Natural killer cell treated with Interleukin-12 subunit alpha and Interleukin-12 subunit beta and Interleukin-15 and Interleukin-18, amount 100 ng/mL, for 72 hours (primary cell): ENCODE measurements at regions not wholly inside any gene's neighbourhood (a gene's known extent, or its start where the extent isn't known, plus 50 kb on each side); places are given as distances from the start of the nearest gene placed in this dataset.
"Not testable (repeated sequence)": the region's sequence is repeated elsewhere in the genome, so short reads cannot be mapped to it uniquely, and the experiment has no call there.

Experiments used
- ATAC-seq, 2 donors: fragments of 150-1000 bp; cut with Tn5 transposase in 1 of 2; sonication (Bioruptor Pico), chemical (Tn5 transposase) in 1 of 2; 2 replicates each; pipeline ENCODE4 v1.10.0; 2021
- DNase-seq: peaks from one replicate; pipeline ENCODE4 v3.0.0; 2022; ENCODE audit warnings: low spot score
- H3K27ac Mint-ChIP-seq, 2 donors: 1 replicate in 1 of 2; 2 replicates in 1 of 2; pipeline ENCODE4 v1.8.0; 2022; ENCODE audit warnings: mixed read lengths in 2 of 2, mild to moderate bottlenecking in 1 of 2, moderate library complexity in 1 of 2
- H3K27me3 Mint-ChIP-seq, 2 donors: 1 replicate in 1 of 2; 2 replicates in 1 of 2; pipeline ENCODE4 v1.8.0; 2022; ENCODE audit warnings: mixed read lengths in 2 of 2
- H3K36me3 Mint-ChIP-seq: one replicate; pipeline ENCODE4 v1.8.0; 2022; ENCODE audit warnings: mixed read lengths
- H3K4me1 Mint-ChIP-seq, 2 donors: 1 replicate in 1 of 2; 2 replicates in 1 of 2; pipeline ENCODE4 v1.8.0; 2022; ENCODE audit warnings: low read depth in 2 of 2, mixed read lengths in 2 of 2, mild to moderate bottlenecking in 1 of 2
- H3K4me3 Mint-ChIP-seq: one replicate; pipeline ENCODE4 v1.8.0; 2022; ENCODE audit warnings: mixed read lengths
- H3K9me3 Mint-ChIP-seq: 2 replicates; pipeline ENCODE4 v1.8.0; 2022; ENCODE audit warnings: mixed read lengths

DNA sequence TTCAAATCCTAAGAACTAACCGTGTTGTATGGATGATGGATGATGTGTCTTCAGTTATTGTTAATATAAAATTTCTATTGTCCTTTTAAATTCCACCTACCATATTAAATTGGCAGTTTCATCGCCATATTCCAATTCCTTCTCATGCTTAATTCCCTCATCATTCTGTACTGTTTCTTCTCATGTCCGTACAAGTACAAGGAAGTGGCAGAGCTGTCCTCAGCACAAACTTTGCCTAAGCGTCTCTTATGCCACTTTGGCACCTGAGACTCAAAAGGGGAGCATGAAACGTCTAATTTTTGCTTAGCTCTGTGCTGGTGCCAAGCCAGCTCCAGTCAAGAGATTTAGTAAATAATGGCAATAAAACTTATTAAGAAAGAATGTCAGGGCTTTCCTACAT, 158.2 kb upstream of the LAMA2 start:
- ATAC-seq: no peak
- no peaks in the 10 kb centered on the region for H3K36me3 Mint-ChIP-seq
- no peak overlapping the region for H3K27ac Mint-ChIP-seq
- no peak for DNase-seq
- H3K4me3 Mint-ChIP-seq: no peak overlapping the region
- no peaks in the 10 kb centered on the region for H3K4me1 Mint-ChIP-seq
- H3K27me3 Mint-ChIP-seq: peaks cover 14 to 40% of the 10 kb centered on the region in 2 donors
- no peaks in the 10 kb centered on the region for H3K9me3 Mint-ChIP-seq

DNA sequence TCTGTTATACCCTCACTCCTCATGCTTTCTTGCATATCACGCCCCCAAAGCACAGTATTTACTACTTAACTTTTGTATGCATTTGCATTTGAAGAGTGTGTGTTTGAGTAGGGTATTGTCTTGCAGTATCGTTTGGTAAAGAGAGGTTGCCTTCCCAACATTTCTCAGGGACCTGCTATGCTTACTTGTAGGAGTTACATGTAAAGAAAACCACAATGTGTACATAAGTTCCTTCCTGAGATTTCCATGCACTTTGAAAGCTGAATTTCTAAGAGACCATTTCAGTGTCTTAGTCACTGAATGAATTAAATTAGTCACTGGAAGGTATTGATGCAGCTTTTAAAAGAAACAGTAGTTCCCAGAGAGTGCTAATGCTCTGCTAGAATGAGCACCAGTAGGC, 159.3 kb upstream of the LAMA2 start:
- DNase-seq (no peak), ATAC-seq (no peak)
- peaks cover 14 to 33% of the 10 kb centered on the region in 2 donors for H3K27me3 Mint-ChIP-seq
- H3K4me3 Mint-ChIP-seq: no peak overlapping the region
- H3K27ac Mint-ChIP-seq: no peak overlapping the region
- no peaks in the 10 kb centered on the region for H3K4me1 Mint-ChIP-seq
- no peaks in the 10 kb centered on the region for H3K9me3 Mint-ChIP-seq
- H3K36me3 Mint-ChIP-seq: no peaks in the 10 kb centered on the region

DNA sequence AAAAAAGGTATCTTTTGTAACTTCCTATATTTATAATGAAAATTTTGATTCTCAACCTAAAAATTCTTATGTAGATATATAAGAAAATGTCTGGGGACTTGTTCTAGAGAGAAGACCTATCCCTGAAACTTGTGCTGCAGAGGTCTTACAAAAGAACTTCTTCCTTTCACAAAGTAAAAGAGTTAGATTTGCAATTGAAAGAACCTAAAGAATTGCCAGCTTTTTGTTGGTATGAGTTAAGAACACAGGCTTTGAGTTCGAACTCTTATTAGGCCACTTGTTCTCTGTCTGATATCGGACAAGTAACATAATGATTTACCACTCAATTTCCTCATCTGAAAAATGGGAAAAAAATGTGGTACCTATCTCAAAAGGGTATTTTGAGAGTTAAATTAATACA, 162.0 kb upstream of the LAMA2 start:
- DNase-seq (no peak), ATAC-seq (no peak)
- H3K4me3 Mint-ChIP-seq: no peak overlapping the region
- H3K36me3 Mint-ChIP-seq: no peaks in the 10 kb centered on the region
- peaks cover 11 to 33% of the 10 kb centered on the region in 2 donors for H3K27me3 Mint-ChIP-seq
- no peaks in the 10 kb centered on the region for H3K9me3 Mint-ChIP-seq
- H3K4me1 Mint-ChIP-seq: no peaks in the 10 kb centered on the region
- no peak overlapping the region for H3K27ac Mint-ChIP-seq

DNA sequence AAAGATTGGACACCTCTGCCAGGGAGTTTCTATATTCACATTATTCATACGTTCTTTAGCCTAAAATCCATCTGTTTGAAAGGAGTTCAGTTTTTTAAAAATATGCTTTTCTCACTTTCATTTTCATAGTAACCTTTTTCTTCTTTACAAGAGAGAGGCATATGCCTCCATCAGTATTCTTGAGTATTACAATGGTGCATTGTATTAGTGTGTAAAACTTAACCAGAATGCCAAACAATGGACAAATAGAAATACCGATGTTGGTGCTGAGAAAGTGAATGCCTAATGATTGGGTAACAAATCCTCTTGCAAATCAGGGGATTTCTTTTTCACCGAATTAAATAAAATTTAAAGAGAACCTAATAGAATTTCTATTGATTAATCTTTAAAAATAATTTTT, 163.2 kb upstream of the LAMA2 start:
- Mint-ChIP-seq H3K4me3 (no peak overlapping the region), H3K4me1 (no peaks in the 10 kb centered on the region), H3K27ac (no peak overlapping the region), H3K9me3 (no peaks in the 10 kb centered on the region), H3K36me3 (no peaks in the 10 kb centered on the region), H3K27me3 (peaks cover 17 to 41% of the 10 kb centered on the region in 2 donors)
- ATAC-seq (no peak), DNase-seq (no peak)

DNA sequence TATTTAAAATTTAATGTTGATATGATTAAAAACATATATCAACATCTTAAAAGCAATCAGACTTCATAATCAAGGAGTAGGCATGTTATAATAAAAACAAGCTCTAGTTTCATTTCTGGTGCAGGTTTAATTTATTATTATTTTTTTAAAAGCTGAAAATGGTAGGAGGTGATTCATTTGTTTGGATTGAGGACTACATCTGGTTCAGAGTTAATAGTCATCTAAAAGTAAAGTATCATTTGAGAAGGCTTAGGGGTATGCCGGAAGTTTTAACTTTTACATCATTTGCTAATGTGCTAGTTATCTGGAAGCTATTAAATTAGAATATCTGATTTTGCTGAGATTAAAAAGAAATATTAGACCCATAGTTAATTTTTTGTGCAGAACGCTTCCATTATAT, 169.5 kb upstream of the LAMA2 start:
- DNase-seq (no peak), ATAC-seq (no peak)
- H3K9me3 Mint-ChIP-seq: no peaks in the 10 kb centered on the region
- no peak overlapping the region for H3K27ac Mint-ChIP-seq
- no peak overlapping the region for H3K4me3 Mint-ChIP-seq
- no peaks in the 10 kb centered on the region for H3K4me1 Mint-ChIP-seq
- H3K27me3 Mint-ChIP-seq: peaks cover 13 to 28% of the 10 kb centered on the region in 2 donors
- H3K36me3 Mint-ChIP-seq: no peaks in the 10 kb centered on the region

DNA sequence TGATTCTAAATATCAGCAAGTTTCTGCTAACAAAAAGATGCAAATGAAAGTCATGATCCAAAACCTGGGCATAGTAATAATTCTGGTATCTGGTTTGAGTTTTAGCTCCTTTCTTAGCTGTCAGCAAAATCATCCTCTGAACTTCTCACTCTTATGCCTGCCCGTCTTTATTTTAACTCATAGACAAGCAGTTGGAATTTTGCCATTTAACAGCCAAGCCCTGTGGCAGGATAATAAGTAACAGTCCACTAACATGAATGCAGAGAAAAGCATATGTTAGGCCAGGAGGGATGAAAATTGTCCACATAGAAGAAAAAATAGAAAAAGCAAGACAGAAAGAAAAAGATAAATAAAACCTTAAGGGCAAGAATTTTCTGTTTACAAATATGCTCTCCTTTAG, 170.0 kb upstream of the LAMA2 start:
- Mint-ChIP-seq H3K27ac (no peak overlapping the region), H3K9me3 (no peaks in the 10 kb centered on the region), H3K4me1 (no peaks in the 10 kb centered on the region), H3K4me3 (no peak overlapping the region), H3K36me3 (no peaks in the 10 kb centered on the region), H3K27me3 (peaks cover 13 to 23% of the 10 kb centered on the region in 2 donors)
- DNase-seq (no peak), ATAC-seq (no peak)

DNA sequence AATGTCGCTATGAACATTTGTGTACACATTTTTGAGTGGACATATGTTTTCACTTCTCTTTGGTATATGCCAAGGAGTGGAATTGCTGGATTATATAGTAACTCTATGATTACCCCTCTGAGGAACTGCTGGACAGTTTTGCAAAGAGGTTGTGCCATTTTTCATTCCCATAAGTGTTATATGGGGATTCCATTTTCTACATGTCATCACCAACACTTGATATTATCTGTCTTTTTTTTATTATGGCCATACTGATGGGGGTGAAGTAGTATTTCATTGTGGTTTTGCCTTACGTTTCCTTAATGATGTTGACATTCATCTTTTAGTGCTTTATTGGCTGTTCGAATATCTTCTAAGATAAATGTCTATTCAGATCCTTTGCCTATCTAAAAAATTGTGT, 171.8 kb upstream of the LAMA2 start:
- no peaks in the 10 kb centered on the region for H3K9me3 Mint-ChIP-seq
- ATAC-seq (no peak), DNase-seq (no peak)
- H3K4me1 Mint-ChIP-seq: no peaks in the 10 kb centered on the region
- no peaks in the 10 kb centered on the region for H3K36me3 Mint-ChIP-seq
- H3K27me3 Mint-ChIP-seq: peaks cover 10% of the 10 kb centered on the region in 2 donors
- H3K4me3 Mint-ChIP-seq: no peak overlapping the region
- H3K27ac Mint-ChIP-seq: no peak overlapping the region

DNA sequence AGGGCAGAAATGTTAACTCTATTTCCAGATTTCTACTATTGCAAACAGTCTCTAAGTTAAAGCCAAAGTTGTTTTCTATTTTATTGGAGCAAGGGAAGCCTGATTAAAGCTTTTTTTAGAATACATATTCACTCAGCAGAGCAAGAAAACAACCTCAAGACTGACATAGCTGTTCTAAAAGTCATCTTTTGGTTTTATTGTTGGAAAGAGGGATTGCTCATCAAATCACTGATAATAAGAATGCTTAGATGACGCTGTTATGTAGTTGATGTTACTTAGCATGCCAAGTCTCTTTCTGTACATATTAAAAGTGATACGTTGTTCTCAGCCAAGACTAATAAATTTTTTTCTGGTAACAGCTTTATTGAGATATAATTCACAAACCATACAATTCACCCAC, 172.6 kb upstream of the LAMA2 start:
- no peak overlapping the region for H3K4me3 Mint-ChIP-seq
- no peak overlapping the region for H3K27ac Mint-ChIP-seq
- no peak for ATAC-seq
- H3K27me3 Mint-ChIP-seq: peaks cover 2 to 4% of the 10 kb centered on the region in 2 donors
- DNase-seq: no peak
- H3K9me3 Mint-ChIP-seq: no peaks in the 10 kb centered on the region
- no peaks in the 10 kb centered on the region for H3K4me1 Mint-ChIP-seq
- H3K36me3 Mint-ChIP-seq: no peaks in the 10 kb centered on the region

DNA sequence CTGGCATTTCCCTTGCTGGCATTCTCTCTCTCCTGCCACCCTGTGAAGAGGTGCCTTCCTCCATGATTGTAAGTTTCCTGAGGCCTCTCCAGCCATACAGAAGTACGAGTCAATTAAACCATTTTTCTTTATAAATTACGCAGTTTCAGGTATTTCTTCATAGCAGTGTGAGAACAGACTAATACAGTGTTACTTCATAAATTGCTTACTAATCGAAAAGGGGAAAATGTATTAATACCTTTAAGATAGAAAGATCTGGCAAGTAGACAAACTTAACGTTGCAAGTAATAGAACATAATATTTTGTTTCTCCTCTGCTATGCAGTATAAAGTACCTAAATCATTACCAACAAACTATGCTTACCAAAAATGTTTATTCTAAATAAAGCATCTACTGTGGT, 178.3 kb upstream of the LAMA2 start:
- Mint-ChIP-seq H3K4me1 (no peaks in the 10 kb centered on the region), H3K27ac (no peak overlapping the region), H3K4me3 (no peak overlapping the region), H3K9me3 (no peaks in the 10 kb centered on the region), H3K27me3 (peaks cover 0 to 7% of the 10 kb centered on the region in 2 donors), H3K36me3 (no peaks in the 10 kb centered on the region)
- ATAC-seq (no peak), DNase-seq (no peak)

DNA sequence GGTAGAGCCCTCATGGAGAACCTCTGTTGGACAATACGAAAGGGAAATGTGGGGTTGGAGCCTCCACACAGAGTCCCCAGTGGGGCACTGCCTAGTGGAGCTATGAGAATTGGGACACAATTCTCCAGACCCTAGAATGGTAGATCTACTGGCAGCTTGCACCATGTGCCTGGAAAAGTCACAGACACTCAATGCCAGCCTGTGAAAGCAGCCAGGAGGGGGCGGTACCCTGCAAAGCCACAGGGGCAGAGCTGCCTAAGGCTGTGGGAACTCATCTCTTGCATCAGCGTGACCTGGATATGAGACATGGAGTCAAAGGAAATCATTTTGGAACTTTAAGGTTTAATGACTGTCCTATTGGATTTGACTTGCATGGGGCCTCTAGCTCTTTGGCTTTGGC, 179.1 kb upstream of the LAMA2 start:
- DNase-seq, H3K36me3 Mint-ChIP-seq, H3K9me3 Mint-ChIP-seq, ATAC-seq, H3K27ac Mint-ChIP-seq, H3K4me3 Mint-ChIP-seq, H3K4me1 Mint-ChIP-seq, H3K27me3 Mint-ChIP-seq: not testable (repeated sequence)

DNA sequence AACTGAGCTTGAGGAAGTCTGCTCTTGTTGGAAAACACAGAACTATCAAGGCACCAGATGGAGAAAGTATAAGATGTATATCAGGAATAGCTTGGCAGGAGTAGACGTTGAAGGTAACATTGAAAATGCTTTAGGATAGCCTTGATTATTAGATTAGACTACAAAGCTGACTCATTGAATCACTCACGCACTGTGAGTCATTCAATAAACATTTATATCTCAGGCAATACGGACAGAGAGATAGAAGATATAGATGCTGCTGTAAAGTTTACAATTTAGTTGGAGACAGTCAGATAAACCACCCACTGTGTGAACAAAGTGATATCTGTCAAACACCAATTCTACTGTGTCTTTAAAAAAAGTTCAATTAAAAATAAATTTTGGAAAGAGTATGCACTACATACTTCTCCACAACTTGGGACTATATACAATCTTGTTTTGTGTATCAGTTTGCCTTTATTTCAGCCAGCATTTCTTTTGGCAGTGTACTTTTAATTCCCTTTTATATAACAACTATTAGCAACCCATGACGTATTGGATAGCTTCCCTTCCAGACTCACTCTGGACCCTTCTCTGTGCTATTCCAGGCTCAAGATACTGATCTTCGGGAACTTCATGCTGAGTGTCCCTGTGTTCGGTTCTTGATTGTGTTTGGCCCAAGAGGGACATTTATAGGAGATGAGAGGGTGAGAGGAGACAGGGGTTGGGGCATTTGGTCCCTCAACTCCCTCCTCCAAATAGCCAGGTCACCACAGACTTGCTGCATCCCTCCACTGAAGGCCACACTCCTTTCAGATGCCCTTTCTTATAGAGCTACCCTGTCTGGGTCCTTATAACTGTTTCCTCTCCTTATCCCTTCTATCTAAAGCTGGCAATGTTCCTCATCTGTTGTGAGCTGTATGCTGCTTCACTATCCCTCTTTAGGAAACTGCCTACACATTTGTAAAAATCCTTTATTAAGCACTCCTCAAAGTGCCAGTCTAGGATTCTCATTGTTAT, 176.6 kb upstream of the PTPRK start:
- no peaks in the 10 kb centered on the region for H3K4me1 Mint-ChIP-seq
- no peak overlapping the region for H3K27ac Mint-ChIP-seq
- ATAC-seq: peak in 1 of 2 donors; percentile 36
- no peaks in the 10 kb centered on the region for H3K27me3 Mint-ChIP-seq
- H3K36me3 Mint-ChIP-seq: no peaks in the 10 kb centered on the region
- no peak overlapping the region for H3K4me3 Mint-ChIP-seq
- no peak for DNase-seq
- H3K9me3 Mint-ChIP-seq: no peaks in the 10 kb centered on the region

DNA sequence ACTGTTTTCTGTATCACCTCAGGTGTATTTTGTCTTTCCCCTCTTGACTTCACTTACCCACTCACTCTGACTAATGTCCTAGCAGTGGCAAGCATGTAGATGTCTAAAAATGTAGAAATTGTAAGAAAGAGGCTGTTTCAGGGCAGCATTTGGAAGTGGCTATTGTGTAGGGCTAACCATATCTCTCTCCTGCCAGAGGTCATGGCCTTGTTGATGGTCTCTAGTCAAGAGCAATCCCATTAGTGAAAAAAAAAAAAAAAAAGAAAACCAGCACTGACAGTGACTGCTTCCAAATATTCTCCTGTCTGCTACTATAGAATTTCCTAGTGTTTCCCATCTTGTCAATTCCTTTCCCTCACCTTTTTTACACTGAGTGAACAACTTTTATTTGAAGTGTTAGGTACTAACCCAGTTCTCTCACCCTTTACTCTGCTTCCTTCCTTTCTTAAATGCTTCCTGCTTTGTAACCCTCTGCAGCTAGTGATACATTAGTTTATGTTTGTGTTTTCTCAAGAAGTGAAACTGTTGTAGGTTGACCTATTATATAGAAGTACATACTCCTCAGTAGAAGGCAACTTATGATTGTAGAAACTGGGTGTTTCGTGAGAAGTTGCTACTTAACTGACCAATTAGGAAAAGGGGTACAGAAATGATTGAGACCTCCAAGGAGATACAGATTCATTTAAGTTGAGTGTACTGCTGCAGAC, 174.1 kb upstream of the PTPRK start:
- DNase-seq (no peak), ATAC-seq (no peak)
- H3K27me3 Mint-ChIP-seq: no peaks in the 10 kb centered on the region
- H3K4me1 Mint-ChIP-seq: no peaks in the 10 kb centered on the region
- no peak overlapping the region for H3K27ac Mint-ChIP-seq
- H3K4me3 Mint-ChIP-seq: no peak overlapping the region
- no peaks in the 10 kb centered on the region for H3K36me3 Mint-ChIP-seq
- no peaks in the 10 kb centered on the region for H3K9me3 Mint-ChIP-seq

DNA sequence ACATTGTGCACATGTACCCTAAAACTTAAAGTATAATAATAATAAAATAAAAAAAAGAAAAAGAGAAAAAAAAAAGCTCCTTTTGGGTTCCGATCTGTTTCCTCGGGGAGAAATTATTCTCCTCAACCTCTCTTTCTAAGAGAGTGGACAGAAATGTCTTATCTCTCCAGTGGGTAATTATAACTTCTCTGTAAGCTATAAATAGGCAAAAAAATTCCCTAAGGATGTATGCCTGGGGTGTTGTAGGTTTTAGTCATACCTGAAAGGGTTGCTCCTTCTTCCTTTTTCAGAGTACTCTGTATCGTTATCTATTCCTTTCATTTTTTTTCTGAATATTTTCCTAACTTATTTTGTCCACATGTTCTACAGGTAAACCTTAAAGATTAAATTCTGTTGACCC, 169.7 kb upstream of the PTPRK start:
- Mint-ChIP-seq H3K27ac (no peak overlapping the region), H3K27me3 (peaks cover 0 to 7% of the 10 kb centered on the region in 2 donors), H3K4me3 (no peak overlapping the region), H3K9me3 (peaks cover 3% of the 10 kb centered on the region), H3K4me1 (no peaks in the 10 kb centered on the region), H3K36me3 (no peaks in the 10 kb centered on the region)
- ATAC-seq (no peak), DNase-seq (no peak)

DNA sequence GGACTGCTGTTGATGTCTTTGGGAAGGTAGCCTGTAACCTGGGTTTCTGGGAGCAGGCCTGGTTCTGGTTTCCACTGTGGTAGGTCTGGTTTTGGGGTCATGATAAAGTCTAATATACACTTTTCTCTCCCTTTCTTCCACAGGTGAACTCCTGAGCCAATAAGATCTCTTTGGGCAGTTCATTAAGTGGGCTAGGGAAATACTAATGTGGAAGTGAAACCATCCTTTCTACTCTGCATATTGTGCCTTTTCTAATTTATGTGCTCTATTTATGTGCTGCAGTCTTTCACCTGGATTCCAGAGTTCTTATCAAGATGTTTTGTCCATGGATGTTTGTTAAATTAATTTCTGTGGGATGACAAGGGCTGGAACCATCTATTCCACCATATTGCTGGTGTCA, 165.7 kb upstream of the PTPRK start:
- Mint-ChIP-seq H3K27ac (no peak overlapping the region), H3K36me3 (no peaks in the 10 kb centered on the region), H3K9me3 (peaks cover 9% of the 10 kb centered on the region), H3K4me1 (no peaks in the 10 kb centered on the region), H3K4me3 (no peak overlapping the region), H3K27me3 (peaks cover 0 to 7% of the 10 kb centered on the region in 2 donors)
- no peak for DNase-seq
- no peak for ATAC-seq
